Suppressor macrophage (primary cell): ENCODE measurements at regions not wholly inside any gene's neighbourhood (a gene's known extent, or its start where the extent isn't known, plus 50 kb on each side); places are given as distances from the start of the nearest gene placed in this dataset.

Experiments
- DNase-seq, 4 experiments: peaks; one replicate each; pipeline ENCODE4 v3.0.0-alpha.2; 2020 to 2022

DNA sequence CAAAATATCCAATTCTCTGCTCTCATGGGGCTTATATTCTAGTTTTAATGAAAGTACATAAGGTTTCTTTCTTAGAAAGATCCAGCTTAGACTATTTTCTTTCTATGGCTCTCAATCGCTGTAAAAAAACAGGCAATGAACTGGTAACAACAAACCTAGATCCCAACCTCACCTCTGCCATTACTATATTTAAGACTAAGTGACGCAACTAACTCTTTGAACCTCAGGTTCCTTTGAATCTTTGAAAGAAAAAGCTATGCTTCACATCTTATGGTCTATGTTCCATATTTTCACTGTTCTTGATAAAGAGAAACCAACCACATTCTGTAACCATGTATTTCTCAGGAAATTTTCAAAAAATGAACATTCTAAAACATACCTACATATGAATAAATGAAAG is 88.5 kb downstream of the ELAPOR2 start:
- DNase-seq = no peak

DNA sequence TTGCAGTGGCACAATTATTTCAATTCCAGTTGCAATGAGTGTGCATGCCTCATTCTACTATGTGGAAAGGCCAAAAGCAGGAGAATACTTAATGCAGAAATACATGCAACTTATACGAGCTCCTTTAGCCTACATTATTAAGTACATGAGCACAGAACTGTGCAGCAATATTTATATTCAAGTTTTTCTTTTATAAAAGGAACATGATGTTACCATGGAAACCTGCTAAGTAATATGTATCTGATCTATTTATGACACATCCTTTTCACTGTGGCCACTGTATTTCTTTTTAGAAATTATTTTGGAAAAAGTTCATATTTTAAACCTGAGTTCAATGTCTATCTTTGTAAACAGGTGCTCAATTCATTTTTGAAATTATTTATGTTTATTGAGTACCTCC is 88.9 kb downstream of the ELAPOR2 start:
- DNase-seq = no peak

DNA sequence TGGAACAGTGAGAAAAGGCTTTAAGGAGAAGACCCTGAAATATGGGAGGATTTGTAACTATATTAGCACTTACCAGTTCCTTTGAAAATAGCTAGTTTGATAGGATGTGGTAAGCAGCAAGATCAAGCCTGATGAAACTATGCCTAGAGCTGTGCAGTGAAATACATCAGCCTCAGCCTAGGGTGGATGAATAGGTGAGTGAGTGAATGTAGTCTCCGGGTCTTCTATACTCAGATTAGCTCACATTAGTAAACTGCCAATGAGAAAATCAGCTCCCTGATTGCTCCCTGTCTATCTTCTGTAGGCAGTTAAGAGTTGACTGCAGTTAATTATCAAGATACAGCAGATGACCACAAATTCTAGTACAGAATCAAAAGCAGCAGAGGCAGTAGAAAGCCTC is 89.6 kb downstream of the ELAPOR2 start:
- DNase-seq = no peak

GRCh38 chr7:86968618-86969017 is 90.8 kb downstream of the ELAPOR2 start:
- no peak for DNase-seq

GRCh38 chr7:86966916-86967315 is 92.5 kb downstream of the ELAPOR2 start:
- no peak for DNase-seq

- DNase-seq = no peak
Measured at GRCh38 chr7:86965727-86966120, 93.7 kb downstream of the ELAPOR2 start.

DNA sequence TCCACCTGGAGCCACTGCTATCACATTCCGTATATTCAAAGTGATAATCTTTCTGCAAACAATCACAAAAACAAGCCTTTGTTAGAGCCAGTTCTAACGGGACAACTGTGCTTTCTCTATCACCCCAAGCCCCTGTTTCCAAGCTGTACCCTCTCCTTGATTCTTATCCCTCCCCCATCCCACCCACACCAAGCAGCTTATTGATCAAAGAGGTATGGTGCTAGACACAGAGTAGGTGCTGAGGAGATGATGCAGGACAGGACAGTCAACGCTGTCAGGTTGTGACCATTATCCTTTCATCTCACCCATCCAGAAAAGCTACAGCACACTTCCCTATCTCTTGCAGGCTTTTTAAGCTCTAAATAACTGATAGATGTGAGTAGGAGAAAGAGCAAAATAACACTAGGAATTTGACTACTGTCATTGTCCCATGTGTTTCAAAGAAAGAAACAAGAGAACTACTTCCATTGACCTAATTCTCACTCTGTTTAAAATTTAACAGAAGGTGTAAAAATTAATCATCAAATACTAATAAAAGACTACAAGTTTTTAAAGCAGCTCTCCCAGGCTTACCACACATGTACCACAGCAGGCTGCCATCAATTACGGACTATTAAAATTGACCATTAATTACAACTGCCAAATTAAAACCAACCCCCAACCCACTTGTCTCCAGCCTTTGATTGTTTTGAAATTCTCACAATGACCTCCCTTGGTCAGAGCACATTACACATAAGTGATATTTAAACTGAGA is 94.3 kb downstream of the ELAPOR2 start:
- DNase-seq = no peak

DNA sequence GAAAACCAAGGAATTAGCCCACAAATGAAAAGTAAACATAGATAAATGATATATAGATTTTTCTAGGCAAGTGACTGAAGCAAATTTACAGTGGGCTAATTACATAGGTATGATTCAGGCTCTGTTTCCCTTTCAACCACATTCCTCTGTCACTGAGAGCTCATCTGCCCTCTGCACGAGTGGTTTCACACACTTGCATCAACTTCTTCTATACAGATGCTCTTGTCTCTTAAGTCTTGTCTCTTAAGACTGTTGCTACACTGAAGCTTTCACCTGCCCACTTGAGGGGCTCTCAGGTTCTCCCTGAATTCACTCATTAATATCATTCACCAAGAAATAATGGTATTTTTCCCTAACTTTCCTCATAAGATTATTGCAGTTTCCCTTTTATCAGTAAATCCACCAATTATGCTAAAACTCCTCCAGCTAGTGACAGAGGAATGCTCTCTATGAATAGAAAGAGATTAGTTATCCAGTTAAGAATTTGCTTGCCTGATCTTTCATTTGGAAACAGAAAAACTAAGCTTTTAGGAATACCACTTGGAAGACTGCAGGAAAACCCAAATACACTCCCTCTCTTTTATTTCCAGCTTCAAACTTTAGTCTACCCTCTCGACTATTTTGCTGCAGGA is 95.7 kb downstream of the ELAPOR2 start:
- no peak for DNase-seq

- DNase-seq = no peak
Measured at GRCh38 chr7:86962623-86963022, 96.8 kb downstream of the ELAPOR2 start.

DNA sequence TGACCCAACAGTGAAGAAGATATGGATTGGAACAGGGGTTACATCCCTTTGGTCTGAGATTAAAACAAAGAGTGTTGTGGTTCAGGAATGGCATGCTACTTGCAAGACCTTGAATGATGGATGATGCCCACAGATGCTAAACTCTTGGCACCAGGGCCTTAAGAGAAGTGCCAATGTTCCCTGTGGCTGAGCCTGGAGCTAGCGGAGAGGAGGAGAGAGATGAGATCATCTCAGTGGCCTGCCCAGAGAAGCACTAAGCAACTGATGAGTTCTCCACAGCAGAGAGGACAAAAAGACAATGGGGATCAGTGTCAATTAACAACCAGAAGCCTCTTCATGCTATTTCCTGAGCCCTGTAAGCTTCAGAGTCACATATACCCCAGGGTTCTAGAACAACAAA is 97.8 kb downstream of the ELAPOR2 start:
- no peak for DNase-seq

DNA sequence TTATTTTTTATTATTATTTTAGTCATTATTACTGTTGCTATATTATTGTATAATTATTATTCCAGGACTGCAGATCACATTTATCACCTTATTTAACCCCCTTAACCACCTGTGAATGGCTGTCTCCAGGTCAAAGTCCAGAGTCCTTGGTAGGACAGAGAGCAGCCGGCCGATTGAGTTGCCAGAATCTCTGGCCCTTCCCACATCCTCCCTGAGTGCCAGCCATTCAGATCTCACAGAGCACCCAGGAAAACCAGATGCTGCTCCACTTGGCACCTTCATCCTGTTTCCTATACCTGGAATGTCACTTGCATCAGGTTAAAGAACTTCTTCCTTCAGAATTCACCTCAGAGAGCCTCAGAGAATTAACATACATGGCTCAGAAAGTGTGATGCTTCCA is 101.1 kb downstream of the ELAPOR2 start:
- no peak for DNase-seq

- no peak for DNase-seq
Measured at GRCh38 chr7:86956567-86956966, 102.9 kb downstream of the ELAPOR2 start.

GRCh38 chr7:86955895-86956503 is 103.5 kb downstream of the ELAPOR2 start:
- no peak for DNase-seq

- DNase-seq = no peak
Measured at GRCh38 chr7:86954971-86955370, 104.5 kb downstream of the ELAPOR2 start.

GRCh38 chr7:86953653-86954336 is 105.7 kb downstream of the ELAPOR2 start:
- no peak for DNase-seq

GRCh38 chr7:86953219-86953618 is 106.2 kb downstream of the ELAPOR2 start:
- no peak for DNase-seq

DNA sequence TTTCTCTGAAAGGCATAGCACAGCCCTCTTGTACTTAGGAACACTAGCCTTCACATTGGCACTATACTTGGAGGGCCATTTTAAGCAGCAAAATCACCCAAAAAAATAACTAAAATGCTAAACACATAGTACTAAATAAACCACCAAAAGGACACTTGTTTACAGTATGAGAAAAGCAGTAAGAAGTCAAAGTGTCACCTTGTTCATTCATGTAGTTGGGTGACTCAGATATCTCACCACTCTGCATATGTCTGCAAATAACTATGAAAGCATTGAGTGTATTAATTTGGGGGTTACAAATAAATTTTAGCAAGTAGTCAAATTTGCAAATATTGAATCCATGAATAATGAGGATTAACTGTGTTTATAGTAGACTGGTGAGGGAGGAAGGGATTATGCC is 107.6 kb downstream of the ELAPOR2 start:
- no peak for DNase-seq

- no peak for DNase-seq
Measured at GRCh38 chr7:86950944-86951343, 108.5 kb downstream of the ELAPOR2 start.

DNA sequence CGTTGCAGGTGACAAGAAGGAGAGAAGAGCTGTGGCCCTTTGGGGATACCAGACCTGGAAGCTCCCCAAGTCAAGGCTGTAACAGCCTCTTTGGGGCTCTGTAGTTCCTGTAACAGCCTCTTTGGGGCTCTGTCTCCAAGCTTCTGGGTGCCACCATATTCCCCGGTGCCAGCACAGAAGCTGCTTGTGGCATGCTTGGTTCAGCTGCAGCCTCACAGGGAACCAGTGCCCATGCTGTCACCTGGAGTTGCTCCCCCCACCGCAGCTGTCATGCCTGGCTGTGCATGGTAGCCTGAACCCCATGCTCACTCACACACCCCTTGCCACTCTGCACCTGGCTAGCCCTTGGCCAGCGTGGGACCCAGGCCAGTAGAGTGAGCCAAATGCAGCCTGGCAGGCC is 109.1 kb downstream of the ELAPOR2 start:
- no peak for DNase-seq

DNA sequence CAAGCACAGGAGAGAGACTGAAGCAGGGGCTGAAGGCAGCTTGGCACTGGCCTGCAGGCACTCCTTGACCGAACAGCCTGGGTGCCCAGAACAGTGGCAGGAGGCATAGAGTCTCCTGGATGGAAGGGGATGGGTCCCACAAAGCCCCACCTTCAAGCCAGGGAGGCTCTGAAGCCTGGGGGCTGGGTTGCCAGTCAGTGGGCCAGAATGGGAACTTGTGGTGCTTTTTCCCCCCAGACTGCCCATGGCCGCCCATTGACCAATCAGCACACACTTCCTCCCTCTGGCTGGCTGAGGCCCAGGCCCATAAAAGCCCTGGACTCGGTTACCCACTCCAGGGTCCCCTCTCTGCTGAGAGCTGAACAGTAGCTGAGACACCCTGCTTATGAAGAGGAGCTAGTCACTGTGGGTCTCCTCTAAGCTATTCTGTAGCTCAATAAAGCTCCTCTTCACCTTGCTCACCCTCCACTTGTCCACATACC is 109.6 kb downstream of the ELAPOR2 start:
- no peak for DNase-seq

DNA sequence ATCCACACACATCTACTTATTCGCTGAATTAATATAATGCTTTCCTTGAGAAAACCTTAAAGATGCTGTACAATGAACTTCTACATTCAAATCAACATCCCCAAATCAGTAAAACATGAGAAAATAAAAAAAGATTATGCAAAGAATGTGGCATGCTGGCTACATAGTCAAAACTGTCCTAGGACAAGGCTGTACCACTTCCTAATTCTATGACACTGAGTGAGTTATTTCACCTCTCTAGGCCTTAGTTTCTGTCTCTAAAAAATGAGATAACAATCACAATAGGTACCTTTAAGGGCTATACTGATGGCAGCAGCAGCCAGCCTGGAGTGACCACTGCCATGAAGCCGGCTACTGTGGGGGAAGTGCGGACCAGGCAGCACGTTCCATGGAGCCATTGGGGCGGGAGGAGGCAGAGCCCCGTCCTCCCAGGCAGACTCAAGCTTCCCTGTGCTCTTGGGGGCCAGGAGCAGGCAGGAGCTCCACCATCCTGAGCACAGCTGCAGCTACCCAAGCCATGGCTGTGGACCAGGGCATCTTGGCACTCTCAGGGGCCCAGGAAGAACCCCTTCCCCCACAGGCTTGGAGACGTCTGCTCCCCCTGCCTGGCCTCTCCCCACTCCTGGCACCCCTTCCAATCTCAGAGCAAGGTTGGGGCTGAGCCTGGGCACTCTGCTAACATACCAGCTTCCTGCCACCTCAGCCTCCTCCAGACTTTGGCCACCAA is 110.2 kb downstream of the ELAPOR2 start:
- no peak for DNase-seq

GRCh38 chr7:86947929-86948328 is 111.5 kb downstream of the ELAPOR2 start:
- no peak for DNase-seq

DNA sequence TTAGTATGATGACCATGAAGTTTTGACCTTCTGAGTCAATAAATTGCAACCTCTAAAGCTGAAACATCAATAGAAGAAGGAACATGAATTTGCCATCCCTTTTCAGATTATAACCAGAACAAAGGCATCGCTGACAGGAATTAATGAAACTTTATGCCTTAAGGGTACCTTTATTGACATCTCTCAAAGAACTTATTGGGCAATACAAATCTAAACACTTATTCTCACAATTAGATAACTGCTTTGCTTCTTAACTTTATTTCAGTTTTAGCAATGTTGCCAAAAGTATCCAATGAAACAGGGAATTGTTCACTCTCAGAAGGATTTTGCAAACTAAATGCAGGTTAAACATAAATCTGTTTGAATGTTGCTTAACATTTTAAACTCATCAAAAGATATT is 116.0 kb downstream of the ELAPOR2 start:
- DNase-seq = no peak
